Mucosa of descending colon (tissue), 3 donors: ENCODE measurements at regions not wholly inside any gene's neighbourhood (a gene's known extent, or its start where the extent isn't known, plus 50 kb on each side); places are given as distances from the start of the nearest gene placed in this dataset.

Source experiments
- ATAC-seq: fragments of 200-7000 bp; cut with Tn5 transposase; one replicate; pipeline ENCODE4 v1.9.1; 2020; ENCODE audit warnings: mild to moderate bottlenecking, moderate library complexity
- DNase-seq, 3 donors: peaks; one replicate each; pipeline ENCODE4 v3.0.0-alpha.2; 2020
- H3K36me3 ChIP-seq: fragments of 200-600 bp; one replicate; pipeline ENCODE4 v1.8.0; 2021; ENCODE audit warnings: low read depth, mild to moderate bottlenecking
- H3K4me1 ChIP-seq: fragments of 200-600 bp; one replicate; pipeline ENCODE4 v1.8.0; 2021; ENCODE audit warnings: low read depth, mild to moderate bottlenecking
- H3K4me3 ChIP-seq: fragments of 200-600 bp; one replicate; pipeline ENCODE4 v1.8.0; 2021; ENCODE audit warnings: mild to moderate bottlenecking
- H3K9me3 ChIP-seq: fragments of 200-600 bp; one replicate; pipeline ENCODE4 v1.8.0; 2021; ENCODE audit warnings: mild to moderate bottlenecking
- CTCF ChIP-seq: fragments of 200-600 bp; IDR thresholded peaks from one replicate; pipeline ENCODE4 v1.8.0; 2022; ENCODE audit warnings: antibody characterized with exemption, mild to moderate bottlenecking
- intact Hi-C, 2 donors: fragments of 100-400 bp; cut with DNase I in 1 of 2; cut with micrococcal nuclease in 1 of 2; formaldehyde crosslinking; loops; one replicate each; pipeline versions ENCODE4 v1.11.0 to v1.11.1; 2022; cut with DNase I, micrococcal nuclease
- donor health status: DM: no; HTN: no; CAD: no; lungs with moderate emphysema.
- donor health status: DM: no; HTN: no; CAD: no.
- donor health status: DM: no; HTN: yes; CAD: no.

DNA sequence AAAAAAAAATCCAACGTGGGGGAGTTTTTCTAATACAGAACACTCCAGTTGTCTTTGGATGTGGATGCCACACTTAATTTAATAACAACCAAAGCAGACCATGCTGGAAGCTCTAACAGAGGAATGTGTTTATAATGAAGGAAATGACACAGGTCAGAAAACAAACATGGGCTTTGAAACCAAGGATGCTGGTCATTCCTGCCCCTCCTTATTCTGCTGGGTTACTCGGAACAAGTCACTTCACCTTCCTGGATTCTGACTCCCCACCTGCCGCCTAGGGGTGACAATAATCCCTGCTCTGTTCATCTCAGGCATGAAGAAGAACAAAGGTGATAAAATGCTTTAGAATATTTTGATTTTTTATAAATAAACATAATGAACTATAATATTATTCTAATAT, 240.9 kb upstream of the ADAMTS9 start:
- DNase-seq = no peak
- Histone ChIP-seq H3K9me3 (peaks cover 11% of the 10 kb centered on the region), H3K36me3 (no peaks in the 10 kb centered on the region), H3K4me3 (no peak overlapping the region), H3K4me1 (no peaks in the 10 kb centered on the region)
- intact Hi-C loops = no loop called here
- no peak for TF ChIP-seq CTCF
- ATAC-seq = no peak

DNA sequence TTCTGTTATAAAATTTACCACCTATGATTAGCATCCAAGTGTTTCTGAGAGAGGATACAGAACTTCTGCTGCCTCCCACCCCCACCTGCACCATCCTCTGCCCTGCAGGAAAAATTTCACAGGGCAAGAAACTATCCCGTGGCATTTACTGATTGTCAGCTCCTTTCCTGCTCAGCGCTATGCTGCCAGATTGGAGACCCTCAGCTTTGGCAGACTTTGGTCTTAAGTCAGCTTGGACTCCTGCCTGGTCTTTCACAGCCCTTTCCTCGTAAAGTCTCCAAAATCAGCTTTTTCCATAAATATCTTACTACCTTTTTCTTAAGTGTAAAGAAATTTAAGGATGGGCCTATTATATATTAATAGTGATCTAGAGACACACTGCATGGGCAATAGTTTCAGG, 239.9 kb upstream of the ADAMTS9 start:
- TF ChIP-seq CTCF = no peak
- Histone ChIP-seq H3K36me3 (no peaks in the 10 kb centered on the region), H3K4me1 (no peaks in the 10 kb centered on the region), H3K9me3 (peaks cover 2% of the 10 kb centered on the region), H3K4me3 (no peak overlapping the region)
- intact Hi-C loops = no loop called here
- DNase-seq = no peak
- ATAC-seq = no peak

DNA sequence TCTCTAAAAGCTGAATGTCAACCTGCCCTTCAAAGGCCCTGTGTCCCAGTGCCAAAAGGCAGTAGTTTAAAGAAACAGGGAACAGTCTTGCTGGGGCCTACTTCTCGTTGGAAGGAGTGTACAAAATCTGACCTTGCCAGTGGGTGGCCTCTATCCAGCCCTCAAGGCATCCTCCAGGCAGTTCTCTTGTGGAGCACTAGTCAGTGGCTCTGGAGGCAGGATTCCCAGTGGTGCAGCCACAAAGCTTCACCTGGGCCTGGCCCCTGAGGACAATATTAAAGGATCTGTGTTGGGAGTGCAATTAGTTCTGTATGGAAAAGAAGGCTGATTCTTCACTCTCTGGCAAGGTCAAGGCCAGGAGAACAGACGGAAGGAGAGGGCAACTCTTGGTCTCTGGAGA, 237.8 kb upstream of the ADAMTS9 start:
- no peak for TF ChIP-seq CTCF
- Histone ChIP-seq H3K4me1 (no peaks in the 10 kb centered on the region), H3K4me3 (no peak overlapping the region), H3K36me3 (no peaks in the 10 kb centered on the region), H3K9me3 (no peaks in the 10 kb centered on the region)
- DNase-seq (no peak), ATAC-seq (no peak)
- intact Hi-C loops = no loop called here

GRCh38 chr3:64924961-64925360, 237.2 kb upstream of the ADAMTS9 start:
- no peaks in the 10 kb centered on the region for H3K4me1 ChIP-seq
- no peak overlapping the region for H3K4me3 ChIP-seq
- ATAC-seq = no peak
- no peak for TF ChIP-seq CTCF
- H3K36me3 ChIP-seq = no peaks in the 10 kb centered on the region
- no peak for DNase-seq
- no peaks in the 10 kb centered on the region for H3K9me3 ChIP-seq
- intact Hi-C loops = no loop called here

DNA sequence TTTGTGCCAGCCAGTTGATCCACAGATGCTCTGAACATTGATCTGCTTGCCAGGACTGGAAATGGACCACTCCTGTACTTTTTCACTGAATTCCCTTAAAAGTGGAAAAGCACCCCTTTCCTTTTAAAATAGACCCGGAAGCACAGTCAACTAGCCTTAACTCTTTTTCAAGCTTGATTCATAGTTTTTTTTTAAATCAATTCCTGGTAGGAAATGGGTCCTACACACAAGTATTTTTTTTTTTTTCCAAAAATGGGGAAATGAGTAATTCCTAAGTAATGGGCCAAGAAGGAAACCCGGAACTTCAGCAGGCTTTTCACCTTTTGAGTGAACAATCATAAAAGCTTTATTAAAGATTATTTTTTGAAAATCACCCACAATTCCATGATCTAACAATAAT, 234.4 kb upstream of the ADAMTS9 start:
- no peak for ATAC-seq
- Histone ChIP-seq H3K4me3 (no peak overlapping the region), H3K9me3 (no peaks in the 10 kb centered on the region), H3K36me3 (no peaks in the 10 kb centered on the region), H3K4me1 (no peaks in the 10 kb centered on the region)
- intact Hi-C loops = no loop called here
- no peak for TF ChIP-seq CTCF
- DNase-seq = no peak
